ENCODE measurements at regions not wholly inside any gene's neighbourhood (a gene's known extent, or its start where the extent isn't known, plus 50 kb on each side); places are given as distances from the start of the nearest gene placed in this dataset.
"Not testable (repeated sequence)": the region's sequence is repeated elsewhere in the genome, so short reads cannot be mapped to it uniquely, and the experiment has no call there.

DNA sequence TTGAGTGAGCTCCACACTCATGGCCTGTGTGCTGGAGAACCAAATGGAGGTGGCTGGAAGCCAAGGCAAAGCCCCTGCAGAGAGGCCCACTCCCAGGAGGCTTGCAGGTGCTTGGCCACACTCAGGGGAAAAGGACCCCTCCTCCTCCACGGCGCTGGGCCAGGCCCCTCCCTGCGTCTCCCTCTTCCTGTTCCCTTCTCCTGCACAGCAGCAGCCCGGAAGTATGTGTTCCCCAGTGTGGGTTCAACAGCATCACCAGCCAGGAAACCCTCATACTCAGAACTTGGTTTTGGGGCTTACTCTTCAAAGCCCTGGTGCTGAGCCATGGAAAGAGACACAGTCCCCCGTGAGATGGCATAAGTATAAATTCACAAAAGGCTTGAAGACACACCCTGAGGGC, 93.4 kb downstream of the ARHGAP11B start:
- TF ChIP-seq, protein P1, sequence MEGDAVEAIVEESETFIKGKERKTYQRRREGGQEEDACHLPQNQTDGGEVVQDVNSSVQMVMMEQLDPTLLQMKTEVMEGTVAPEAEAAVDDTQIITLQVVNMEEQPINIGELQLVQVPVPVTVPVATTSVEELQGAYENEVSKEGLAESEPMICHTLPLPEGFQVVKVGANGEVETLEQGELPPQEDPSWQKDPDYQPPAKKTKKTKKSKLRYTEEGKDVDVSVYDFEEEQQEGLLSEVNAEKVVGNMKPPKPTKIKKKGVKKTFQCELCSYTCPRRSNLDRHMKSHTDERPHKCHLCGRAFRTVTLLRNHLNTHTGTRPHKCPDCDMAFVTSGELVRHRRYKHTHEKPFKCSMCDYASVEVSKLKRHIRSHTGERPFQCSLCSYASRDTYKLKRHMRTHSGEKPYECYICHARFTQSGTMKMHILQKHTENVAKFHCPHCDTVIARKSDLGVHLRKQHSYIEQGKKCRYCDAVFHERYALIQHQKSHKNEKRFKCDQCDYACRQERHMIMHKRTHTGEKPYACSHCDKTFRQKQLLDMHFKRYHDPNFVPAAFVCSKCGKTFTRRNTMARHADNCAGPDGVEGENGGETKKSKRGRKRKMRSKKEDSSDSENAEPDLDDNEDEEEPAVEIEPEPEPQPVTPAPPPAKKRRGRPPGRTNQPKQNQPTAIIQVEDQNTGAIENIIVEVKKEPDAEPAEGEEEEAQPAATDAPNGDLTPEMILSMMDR (IDR thresholded peaks at IDR 0.05; ENCODE audit: borderline replicate concordance, extremely low read depth, low read length, poor library complexity, severe bottlenecking) = not testable (repeated sequence)
- not testable (repeated sequence) for TF ChIP-seq EZH2 (IDR thresholded peaks at IDR 0.05; ENCODE audit: borderline replicate concordance, low read depth, low read length, severe bottlenecking)

Data from DND-41 (cell line).